HepG2 (cell line): ENCODE measurements at regions not wholly inside any gene's neighbourhood (a gene's known extent, or its start where the extent isn't known, plus 50 kb on each side); places are given as distances from the start of the nearest gene placed in this dataset.

Source experiments
- ATAC-seq: fragments of 200-7000 bp; cut with Tn5 transposase; 3 replicates; pipeline ENCODE4 v1.9.1; 2020; ENCODE audit warnings: mild to moderate bottlenecking, moderate library complexity
- BruUV-seq: library from RNA; stranded (reverse); fragments of 400-500 nt; replicated peaks from 2 replicates; lab custom pipeline; 2021; lab: Mats Ljungman, UMichigan
- CTCF ChIA-PET: fragments of 300-600 bp; formaldehyde crosslinking; extraction: SDS; loops from one replicate; lab custom pipeline; 2021; ENCODE audit warnings: low total read pairs, inconsistent platforms, low intra/inter-chr PET ratio; lab: Yijun Ruan, JAX
- POLR2A ChIA-PET: fragments of 350-600 bp; sonication (Branson Sonifier 250); formaldehyde crosslinking; loops from one replicate; lab custom pipeline; 2020; ENCODE audit warnings: antibody characterized with exemption, inconsistent platforms; lab: Yijun Ruan, JAX
- DNase-seq: peaks from one replicate; pipeline ENCODE4 v3.0.0-alpha.2; 2015; ENCODE audit warnings: low spot score
- FAIRE-seq: peaks from 3 replicates; lab custom pipeline; 2011; peaks lifted over from hg19 to GRCh38; lab: Jason Lieb, UNC
- H2AFZ ChIP-seq: one replicate; pipeline ENCODE4 v1.6.1; 2011; ENCODE audit warnings: low read length, inconsistent platforms
- H3K27ac ChIP-seq: fragments of 300-600 bp; 3 replicates; pipeline ENCODE4 v1.8.0; 2011; ENCODE audit warnings: mixed run types, mild to moderate bottlenecking, mixed read lengths, low read length, inconsistent platforms; ENCODE audit not compliant: insufficient read depth; ENCODE audit errors: extremely low read length
- H3K27me3 ChIP-seq, 2 experiments: fragments of 200-600 bp in 1 of 2; 2 replicates in 1 of 2; 3 replicates in 1 of 2; pipeline versions ENCODE4 v1.6.0 to v1.8.0; 2011; ENCODE audit warnings: low read length in 2 of 2, mild to moderate bottlenecking in 2 of 2, moderate library complexity in 2 of 2, inconsistent platforms in 1 of 2; ENCODE audit not compliant: insufficient read depth in 2 of 2, control insufficient read depth in 1 of 2
- H3K36me3 ChIP-seq, 2 experiments: fragments of 200-600 bp in 1 of 2; replicated peaks in 1 of 2; 2 replicates in 1 of 2; 3 replicates in 1 of 2; pipeline versions ENCODE4 v1.5.1 to v1.8.0; 2011; ENCODE audit warnings: low read length in 2 of 2, inconsistent platforms in 1 of 2; ENCODE audit not compliant: insufficient read depth in 2 of 2, control insufficient read depth in 1 of 2
- H3K4me1 ChIP-seq: 2 replicates; pipeline ENCODE4 v1.5.1; 2012; ENCODE audit warnings: low read length, inconsistent platforms; ENCODE audit not compliant: insufficient read depth
- H3K4me2 ChIP-seq: 2 replicates; pipeline ENCODE4 v1.6.0; 2011; ENCODE audit warnings: low read depth, low read length, inconsistent platforms
- H3K4me3 ChIP-seq, 3 experiments: fragments of 200-600 bp in 1 of 3; sonication (generic), shearing (Covaris generic) in 1 of 3; replicated peaks in 1 of 3; 2 replicates each; pipeline ENCODE4 v1.5.1; 2011 to 2016; ENCODE audit warnings: low read length in 3 of 3, inconsistent platforms in 2 of 3, low read depth in 2 of 3, mild to moderate bottlenecking in 2 of 3, control low read depth in 1 of 3, mixed read lengths in 1 of 3; ENCODE audit not compliant: insufficient read depth in 1 of 3
- H3K79me2 ChIP-seq: one replicate; pipeline ENCODE4 v1.6.1; 2011; ENCODE audit warnings: low read length, inconsistent platforms; ENCODE audit not compliant: insufficient read depth
- H3K9ac ChIP-seq: 2 replicates; pipeline ENCODE4 v1.6.0; 2011; ENCODE audit warnings: mild to moderate bottlenecking, low read depth, low read length, inconsistent platforms; ENCODE audit not compliant: insufficient read depth
- H3K9me3 ChIP-seq: 2 replicates; pipeline ENCODE4 v1.5.1; 2012; ENCODE audit warnings: mild to moderate bottlenecking, low read length
- H4K20me1 ChIP-seq: 2 replicates; pipeline ENCODE4 v1.6.0; 2011; ENCODE audit warnings: inconsistent platforms, mild to moderate bottlenecking, low read length, moderate library complexity; ENCODE audit not compliant: insufficient read depth
- ATRX ChIP-seq: sonication (generic); formaldehyde crosslinking; IDR thresholded peaks from 2 replicates; pipeline ENCODE4 v1.4.0; 2020; ENCODE audit warnings: missing genetic modification reagents, borderline replicate concordance
- MTF2 ChIP-seq: sonication (generic); formaldehyde crosslinking; IDR thresholded peaks from 2 replicates; pipeline ENCODE4 v1.5.0; 2020; ENCODE audit warnings: missing genetic modification reagents, borderline replicate concordance
- NCOR1 ChIP-seq: fragments of 200-600 bp; sonication (generic); IDR thresholded peaks from 2 replicates; pipeline ENCODE4 v1.7.0; 2017; ENCODE audit warnings: antibody characterized with exemption, low read length, borderline replicate concordance
- NR2F1 ChIP-seq, 2 experiments: fragments of 450-650 bp in 1 of 2; formaldehyde crosslinking in 1 of 2; IDR thresholded peaks; 2 replicates each; pipeline versions ENCODE4 v1.5.0 to v1.6.1; 2016 to 2020; ENCODE audit warnings: mild to moderate bottlenecking in 1 of 2, missing compliant biosample characterization in 1 of 2, missing genetic modification reagents in 1 of 2, moderate library complexity in 1 of 2
- RFXAP ChIP-seq: sonication (generic); formaldehyde crosslinking; IDR thresholded peaks from 2 replicates; pipeline ENCODE4 v1.4.0; 2020; ENCODE audit warnings: missing genetic modification reagents, borderline replicate concordance
- ZBTB26 ChIP-seq: IDR thresholded peaks from 2 replicates; pipeline ENCODE4 v1.6.1; 2016; ENCODE audit warnings: missing compliant biosample characterization, missing genetic modification reagents, borderline replicate concordance
- ZFP41 ChIP-seq: sonication (generic); formaldehyde crosslinking; IDR thresholded peaks from 2 replicates; pipeline ENCODE4 v1.4.0; 2020; ENCODE audit warnings: mild to moderate bottlenecking, missing genetic modification reagents, borderline replicate concordance
- ZNF282 ChIP-seq: fragments of 450-650 bp; IDR thresholded peaks from 2 replicates; pipeline ENCODE4 v1.6.1; 2018; ENCODE audit not compliant: partially characterized antibody
- ZNF639 ChIP-seq: conservative IDR thresholded peaks from 2 replicates; pipeline ENCODE4 v1.6.1; 2018; ENCODE audit warnings: missing genetic modification reagents
- ZNF646 ChIP-seq: sonication (generic); formaldehyde crosslinking; IDR thresholded peaks from 2 replicates; pipeline ENCODE4 v1.9.0; 2021; ENCODE audit warnings: mild to moderate bottlenecking, missing genetic modification reagents
- ZNF768 ChIP-seq: sonication (generic); formaldehyde crosslinking; IDR thresholded peaks from 2 replicates; pipeline ENCODE4 v1.4.0; 2020; ENCODE audit warnings: missing genetic modification reagents
- WGBS: methylation state at CpG from one replicate; pipeline ENCODE4 v1.1.6; 2017; ENCODE audit warnings: low lambda C conversion rate; 5-methylcytosine and 5-hydroxymethylcytosine counted together
- in situ Hi-C: cut with HindIII; loops from 2 replicates; pipeline ENCODE4 v1.10.0; 2017; ENCODE audit warnings: low pct_unique_long_range_greater_than_20kb; ENCODE audit not compliant: extremely low pct_ligation_motif_present
- intact Hi-C: fragments of 100-400 bp; cut with micrococcal nuclease; formaldehyde crosslinking; loops from one replicate; pipeline ENCODE4 v1.10.0; 2022; ENCODE audit not compliant: unreplicated experiment

- TF ChIP-seq ZNF646 (CRISPR knock-in tag) = no peak
- TF ChIP-seq ZNF282 = no peak
- TF ChIP-seq ZBTB26 (CRISPR knock-in tag) = no peak
These were observed 1069.1 kb downstream of the EFNB2 start (continued) for GRCh38 chr13:105466376-105466775.

GRCh38 chr13:105465745-105466144, 1069.7 kb downstream of the EFNB2 start, which contains the start of gene DAOA:
TSS of gene DAOA (plus strand) at chr13:105466045.
- Histone ChIP-seq H3K4me2 (no peak within 1 kb of the TSS), H3K9ac (no peak within 1 kb of the TSS), H3K4me1 (no peaks in the 10 kb centered on the region), H3K27me3 (no peaks in the 10 kb centered on the region), H4K20me1 (no peaks in the 10 kb centered on the region), H2AFZ (no peak within 1 kb of the TSS), H3K9me3 (peaks cover 42% of the 10 kb centered on the region), H3K27ac (no peak within 1 kb of the TSS), H3K79me2 (no peaks in the 10 kb centered on the region), H3K4me3 (no peak within 1 kb of the TSS), H3K36me3 (no peaks in the 10 kb centered on the region)
- ATAC-seq (no peak), DNase-seq (no peak), FAIRE-seq (no peak)
- CTCF ChIA-PET = no interaction called here
- POLR2A ChIA-PET = no interaction called here
- no TSS peak for BruUV-seq
- in situ Hi-C loops (no loop called here), intact Hi-C loops (no loop called here)
- 0% methylated on average over 1 of the region's 1 CpG for WGBS
- TF ChIP-seq ATRX (CRISPR knock-in tag) = no peak
- no peak for TF ChIP-seq RFXAP (CRISPR knock-in tag)
- no peak for TF ChIP-seq ZNF639 (CRISPR knock-in tag)
- TF ChIP-seq ZNF768 (CRISPR knock-in tag) = no peak
- no peak for TF ChIP-seq MTF2 (CRISPR knock-in tag)
- TF ChIP-seq NR2F1 (CRISPR knock-in tag; IDR thresholded peaks at IDR 0.05) = no peak
- TF ChIP-seq NCOR1 = no peak
- TF ChIP-seq ZFP41 (CRISPR knock-in tag) = no peak
